ENCODE measurements at regions not wholly inside any gene's neighbourhood (a gene's known extent, or its start where the extent isn't known, plus 50 kb on each side); places are given as distances from the start of the nearest gene placed in this dataset.

GRCh38 chr17:14748036-14748710 lies 447.3 kb downstream of the HS3ST3B1 start:
- no peak for TF ChIP-seq BCL6 (CRISPR knock-in tag; IDR thresholded peaks at IDR 0.05)
- TF ChIP-seq ZNF354B (CRISPR knock-in tag; IDR thresholded peaks at IDR 0.05) = no peak
- TF ChIP-seq PATZ1 (CRISPR knock-in tag; IDR thresholded peaks at IDR 0.05) = no peak
- no peak for TF ChIP-seq KDM5A (IDR thresholded peaks at IDR 0.05; ENCODE audit: borderline replicate concordance, low read length)
- no peak for TF ChIP-seq NFE2L1 (CRISPR knock-in tag; IDR thresholded peaks at IDR 0.05; ENCODE audit: borderline replicate concordance)

All from HepG2 (cell line).